Activated CD4-positive, alpha-beta T cell treated with anti-CD3 and anti-CD28 coated beads, Interleukin-2, Interleukin-4, amounts not matched to agents 100 ng/mL and 50 ng/mL, durations not matched to agents 16 hours and 8 hours (primary cell): ENCODE measurements at regions not wholly inside any gene's neighbourhood (a gene's known extent, or its start where the extent isn't known, plus 50 kb on each side); places are given as distances from the start of the nearest gene placed in this dataset.

Experiments used
- DNase-seq: peaks from one replicate; pipeline ENCODE4 v3.0.0-alpha.2; 2020; ENCODE audit warnings: low spot score

GRCh38 chr2:8049851-8050571, 631.8 kb upstream of the ID2 start:
- peak; percentile 78 for DNase-seq

GRCh38 chr2:8053216-8053615, 628.6 kb upstream of the ID2 start:
- no peak for DNase-seq

- DNase-seq = no peak
Measured at GRCh38 chr2:8054070-8054469, 627.8 kb upstream of the ID2 start.

GRCh38 chr2:8058652-8059051, 623.2 kb upstream of the ID2 start:
- no peak for DNase-seq

- no peak for DNase-seq
Measured at GRCh38 chr2:8059255-8059654, 622.6 kb upstream of the ID2 start.

GRCh38 chr2:8059794-8060193, 622.1 kb upstream of the ID2 start:
- DNase-seq = no peak

GRCh38 chr2:8061219-8061618, 620.6 kb upstream of the ID2 start:
- DNase-seq = no peak

GRCh38 chr2:8064603-8065002, 617.3 kb upstream of the ID2 start:
- DNase-seq = no peak

- no peak for DNase-seq
Measured at GRCh38 chr2:8065191-8065590, 616.7 kb upstream of the ID2 start.

GRCh38 chr2:8067784-8068336, 614.0 kb upstream of the ID2 start:
- no peak for DNase-seq

GRCh38 chr2:8072907-8073306, 608.9 kb upstream of the ID2 start:
- DNase-seq = no peak

GRCh38 chr2:8073916-8074315, 607.9 kb upstream of the ID2 start:
- no peak for DNase-seq

- peak; percentile 11 for DNase-seq
Measured at GRCh38 chr2:8076448-8077342, 605.2 kb upstream of the ID2 start.

GRCh38 chr2:8078705-8079104, 603.2 kb upstream of the ID2 start:
- no peak for DNase-seq

GRCh38 chr2:8080063-8080462, 601.8 kb upstream of the ID2 start:
- no peak for DNase-seq

GRCh38 chr2:8081130-8081529, 600.7 kb upstream of the ID2 start:
- no peak for DNase-seq

- no peak for DNase-seq
Measured at GRCh38 chr2:8082840-8083239, 599.0 kb upstream of the ID2 start.

- DNase-seq = no peak
Measured at GRCh38 chr2:8086357-8086756, 595.5 kb upstream of the ID2 start.

- DNase-seq = no peak
Measured at GRCh38 chr2:8086796-8087479, 594.9 kb upstream of the ID2 start.

GRCh38 chr2:8087480-8087840, 594.4 kb upstream of the ID2 start:
- DNase-seq = no peak

GRCh38 chr2:8088810-8089209, 593.0 kb upstream of the ID2 start:
- no peak for DNase-seq

GRCh38 chr2:8089596-8089995, 592.3 kb upstream of the ID2 start:
- DNase-seq = no peak
